Ovary (tissue), 7 donors: ENCODE measurements at regions not wholly inside any gene's neighbourhood (a gene's known extent, or its start where the extent isn't known, plus 50 kb on each side); places are given as distances from the start of the nearest gene placed in this dataset.

Experiments
- DNase-seq, 5 donors: peaks; one replicate each; pipeline ENCODE4 v3.0.0-alpha.2; 2019 to 2020
- H3K27ac ChIP-seq, 2 donors: fragments of 200-600 bp; one replicate each; pipeline versions ENCODE4 v1.5.1 to v1.8.0; 2019 to 2022
- H3K27me3 ChIP-seq: fragments of 200-600 bp; one replicate; pipeline ENCODE4 v1.8.0; 2022
- H3K36me3 ChIP-seq: fragments of 200-600 bp; sonication (generic); one replicate; pipeline ENCODE4 v1.5.1; 2019
- H3K4me1 ChIP-seq: one replicate; pipeline ENCODE4 v1.8.1; 2013; ENCODE audit warnings: mild to moderate bottlenecking, moderate library complexity; ENCODE audit not compliant: insufficient read depth
- H3K4me3 ChIP-seq: fragments of 200-600 bp; sonication (generic); one replicate; pipeline ENCODE4 v1.5.1; 2017
- H3K9me3 ChIP-seq, 2 donors: fragments of 200-600 bp in 1 of 2; sonication (generic) in 1 of 2; one replicate each; pipeline versions ENCODE4 v1.5.1 to v1.8.1; 2013 to 2019; ENCODE audit warnings: mild to moderate bottlenecking in 1 of 2, moderate library complexity in 1 of 2
- CTCF ChIP-seq, 3 donors: fragments of 450-650 bp in 2 of 3; fragments of 200-600 bp in 1 of 3; IDR thresholded peaks; one replicate each; pipeline versions ENCODE4 v1.5.1 to v1.8.0; 2016 to 2022; ENCODE audit warnings: antibody characterized with exemption in 3 of 3, mild to moderate bottlenecking in 1 of 3
- EP300 ChIP-seq: sonication (generic); formaldehyde crosslinking; IDR thresholded peaks from one replicate; pipeline ENCODE4 v1.6.1; 2017; ENCODE audit warnings: antibody characterized with exemption
- POLR2A ChIP-seq: fragments of 450-650 bp; IDR thresholded peaks from one replicate; pipeline ENCODE4 v1.6.1; 2017; ENCODE audit warnings: antibody characterized with exemption, mild to moderate bottlenecking, moderate library complexity
- WGBS, 3 donors: extraction: QIAGEN DNeasy Blood & Tissue Kit in 1 of 3; methylation state at CpG; one replicate each; pipeline versions ENCODE4 v1.1.5 to v1.1.7; 2013 to 2017; 5-methylcytosine and 5-hydroxymethylcytosine counted together
- intact Hi-C, 4 donors: fragments of 100-400 bp; cut with DNase I; formaldehyde crosslinking; loops; one replicate each; pipeline versions ENCODE4 v1.11.0 to v1.15.1; 2022 to 2023
- donor health status: DM: no; HTN: no; CAD: no; lungs with moderate emphysema.
- donor health status: DM: no; HTN: no; CAD: no.
- donor health status: Bipolar disorder and iron deficiency.
- donor health status: DM: no; HTN: no; CAD: no.
- donor health status: DM: yes; HTN: yes; CAD: no.

- 90 to 96% (median 94%) methylated on average over 5 of the region's 5 CpGs for WGBS, 3 donors
- H3K27ac ChIP-seq: no peak overlapping the region
- intact Hi-C loops: no loop called here
Measured at GRCh38 chr9:86836797-86837196, 110.5 kb downstream of the GAS1 start.

GRCh38 chr9:86836266-86836665 is 111.0 kb downstream of the GAS1 start:
- intact Hi-C loops: no loop called here
- Histone ChIP-seq H3K4me3 (no peak overlapping the region), H3K9me3 (no peaks in the 10 kb centered on the region), H3K27ac (no peak overlapping the region), H3K27me3 (no peaks in the 10 kb centered on the region), H3K4me1 (peaks cover 2% of the 10 kb centered on the region), H3K36me3 (no peaks in the 10 kb centered on the region)
- TF ChIP-seq CTCF (IDR thresholded peaks at IDR 0.05) (no peak), EP300 (no peak), POLR2A (no peak)
- 98 to 100% (median 99%) methylated on average over 1 of the region's 1 CpG for whole genome bisulfite sequencing, 3 donors
- DNase-seq: no peak

More at GRCh38 chr9:86836797-86837196, 110.5 kb downstream of the GAS1 start:
- Histone ChIP-seq H3K27me3 (no peaks in the 10 kb centered on the region), H3K36me3 (no peaks in the 10 kb centered on the region), H3K4me3 (no peak overlapping the region), H3K4me1 (peaks cover 2% of the 10 kb centered on the region), H3K9me3 (no peaks in the 10 kb centered on the region)
- DNase-seq: no peak
- no peak for TF ChIP-seq POLR2A
- no peak for TF ChIP-seq EP300
- TF ChIP-seq CTCF (IDR thresholded peaks at IDR 0.05): no peak

DNA sequence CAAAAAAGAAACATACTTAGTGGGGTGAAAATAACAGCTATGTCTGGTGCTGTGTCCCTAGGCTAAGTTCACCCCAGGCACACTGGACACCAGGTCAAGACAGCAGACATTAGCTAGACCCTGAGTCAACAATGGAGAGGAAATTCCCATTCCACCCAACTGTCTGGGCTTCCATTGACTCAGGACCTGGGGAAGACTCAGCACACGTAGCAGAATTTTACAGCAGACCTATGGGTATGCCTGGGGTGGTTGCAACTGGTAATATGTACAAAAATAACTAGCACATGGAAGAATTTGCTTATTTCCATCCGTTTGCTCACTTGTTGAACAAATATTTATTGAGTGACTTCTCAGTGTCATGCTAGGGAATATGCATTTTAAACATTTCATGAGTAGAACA is 117.0 kb downstream of the GAS1 start:
- TF ChIP-seq CTCF (IDR thresholded peaks at IDR 0.05) (no peak), POLR2A (no peak), EP300 (no peak)
- Histone ChIP-seq H3K9me3 (no peaks in the 10 kb centered on the region), H3K27ac (no peak overlapping the region), H3K4me1 (no peaks in the 10 kb centered on the region), H3K4me3 (no peak overlapping the region), H3K36me3 (no peaks in the 10 kb centered on the region), H3K27me3 (no peaks in the 10 kb centered on the region)
- WGBS, 3 donors: 60 to 88% (median 87%) methylated on average over 2 of the region's 2 CpGs
- no peak for DNase-seq
- intact Hi-C loops: no loop called here

DNA sequence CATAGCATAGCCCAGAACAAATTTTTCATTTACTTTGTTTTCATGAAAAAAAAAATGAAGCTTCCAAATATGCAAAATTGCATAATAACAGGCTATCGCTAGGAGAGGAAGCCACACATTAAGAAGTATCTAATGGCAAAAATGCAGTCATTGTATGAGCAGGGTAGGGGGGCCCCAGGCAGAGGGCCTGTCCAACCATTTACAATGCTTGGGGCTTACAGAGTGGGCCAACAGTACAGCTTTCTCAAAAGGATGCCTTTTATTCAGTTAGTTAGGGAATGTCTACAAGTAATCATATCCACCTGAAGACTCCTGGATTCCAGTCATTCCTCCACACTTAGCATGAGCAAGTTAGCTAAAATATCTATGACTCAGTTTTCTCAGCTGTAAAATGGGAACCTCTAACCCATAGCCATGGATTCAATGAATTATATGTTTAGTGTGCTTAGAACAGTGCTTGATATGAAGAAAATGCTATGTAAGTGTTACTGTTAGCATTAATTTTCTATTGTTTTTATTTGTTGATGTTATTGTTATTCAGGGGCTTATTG is 117.7 kb downstream of the GAS1 start:
- no peaks in the 10 kb centered on the region for H3K36me3 ChIP-seq
- H3K9me3 ChIP-seq: no peaks in the 10 kb centered on the region
- no peak for DNase-seq
- H3K4me1 ChIP-seq: no peaks in the 10 kb centered on the region
- intact Hi-C loops: no loop called here
- 13 to 34% (median 28%) methylated on average over 1 of the region's 1 CpG for WGBS, 3 donors
- no peak overlapping the region for H3K4me3 ChIP-seq
- no peaks in the 10 kb centered on the region for H3K27me3 ChIP-seq
- H3K27ac ChIP-seq: no peak overlapping the region
- TF ChIP-seq POLR2A (no peak), CTCF (IDR thresholded peaks at IDR 0.05) (no peak)
